Fibroblast of skin of right biceps (primary cell): ENCODE measurements at regions not wholly inside any gene's neighbourhood (a gene's known extent, or its start where the extent isn't known, plus 50 kb on each side); places are given as distances from the start of the nearest gene placed in this dataset.
"Not testable (repeated sequence)": the region's sequence is repeated elsewhere in the genome, so short reads cannot be mapped to it uniquely, and the experiment has no call there.

Source experiments
- DNase-seq: peaks from one replicate; pipeline ENCODE4 v3.0.0-alpha.2; 2013

DNA sequence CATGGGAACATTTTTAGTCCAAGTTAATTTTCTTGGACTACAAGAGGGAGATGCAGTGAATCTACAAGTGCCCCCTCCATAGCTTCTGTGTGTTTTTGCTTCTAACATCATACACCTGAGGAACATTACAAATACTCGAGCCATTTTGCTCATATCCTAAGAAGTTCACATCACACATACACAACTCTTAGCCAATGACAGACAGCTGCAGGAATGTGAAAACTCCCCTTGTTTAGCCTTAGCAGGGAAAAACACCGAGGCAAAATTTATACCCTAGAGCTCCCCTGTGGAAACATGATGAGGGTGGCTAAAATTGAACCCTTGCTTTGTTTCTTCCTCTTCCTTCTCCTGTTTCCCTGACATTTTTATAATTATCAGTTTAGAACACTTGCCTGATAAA, 928.3 kb upstream of the NRXN1 start:
- DNase-seq: no peak

GRCh38 chr2:51959696-51960095, 927.8 kb upstream of the NRXN1 start:
- DNase-seq: peak; percentile 66

DNA sequence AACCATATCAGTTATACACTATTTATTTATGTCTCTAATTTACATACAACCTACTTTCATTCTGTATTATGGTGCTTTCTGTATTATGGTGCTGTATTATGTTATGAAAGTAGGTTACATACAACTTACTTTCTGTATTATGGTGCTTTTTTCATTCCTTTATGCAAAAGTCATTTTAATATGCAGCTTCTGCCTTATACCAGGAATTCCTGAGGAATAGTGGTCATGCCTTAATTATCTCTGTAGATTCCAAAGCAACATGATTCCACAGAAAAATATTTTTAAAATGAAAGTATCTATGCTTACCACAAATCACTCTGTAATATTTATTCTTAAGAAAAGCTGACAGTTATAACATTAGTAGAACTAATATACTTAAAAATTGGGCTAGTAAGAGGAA, 922.0 kb upstream of the NRXN1 start:
- DNase-seq: peak; percentile 84

DNA sequence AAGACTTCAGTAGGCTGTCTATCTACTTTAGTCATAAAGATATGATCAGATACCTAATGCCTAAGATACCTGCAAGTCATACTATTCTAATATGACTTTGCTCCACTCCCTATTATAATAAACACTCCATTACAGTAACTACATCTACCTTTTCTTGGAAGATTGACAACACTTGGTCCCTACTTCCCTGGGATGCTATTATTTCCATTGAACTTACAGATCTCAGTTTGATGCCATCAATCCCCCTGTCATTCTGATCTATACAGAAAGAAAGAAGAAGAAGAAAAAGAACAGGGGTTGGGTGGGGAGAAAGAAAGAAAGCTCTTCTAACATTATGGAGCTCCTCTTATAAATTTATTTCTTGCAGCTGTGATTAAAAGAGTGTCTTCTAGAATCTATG, 889.1 kb upstream of the NRXN1 start:
- no peak for DNase-seq

GRCh38 chr2:51920509-51920908, 888.6 kb upstream of the NRXN1 start:
- DNase-seq: no peak

DNA sequence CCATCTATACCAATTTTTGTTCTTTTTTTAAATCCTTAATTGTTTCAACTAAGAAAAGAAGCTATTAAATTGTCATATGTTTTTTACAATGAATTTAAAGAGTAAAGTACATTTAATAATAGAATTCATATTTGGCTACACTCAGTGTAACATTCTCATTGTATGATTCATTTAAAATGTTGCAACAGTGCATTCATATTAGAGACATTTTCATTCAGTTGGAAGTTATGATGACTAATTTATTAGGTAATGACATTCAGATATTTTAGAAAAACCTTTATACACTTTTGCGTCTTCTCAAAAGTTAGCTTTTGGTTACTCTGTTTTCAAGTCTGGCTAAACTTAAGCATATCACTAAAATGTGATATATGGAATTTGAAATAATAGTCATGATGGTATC, 887.5 kb upstream of the NRXN1 start:
- DNase-seq: peak; percentile 77

- peak; percentile 85 for DNase-seq
These were observed 886.2 kb upstream of the NRXN1 start for GRCh38 chr2:51918113-51918512.

- no peak for DNase-seq
These were observed 871.8 kb upstream of the NRXN1 start for GRCh38 chr2:51903728-51904127.

DNA sequence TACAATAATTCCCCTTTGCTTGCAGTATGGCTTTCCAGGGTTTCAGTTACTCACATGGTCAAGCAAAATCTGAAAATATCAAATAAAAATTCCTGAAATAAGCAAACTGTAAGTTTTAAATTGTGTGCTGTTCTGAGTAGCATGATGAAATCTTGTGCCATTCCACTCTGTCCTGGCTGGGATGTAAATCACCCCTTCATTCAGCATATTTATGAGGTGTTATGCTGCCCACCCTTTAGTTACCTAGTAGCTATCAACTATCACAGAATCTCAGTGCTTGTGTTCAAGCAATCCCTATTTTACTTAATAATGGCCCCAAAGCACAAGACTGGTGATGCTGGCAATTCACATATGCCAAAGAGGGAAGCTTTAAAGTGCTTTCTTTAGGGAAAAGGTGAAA, 867.7 kb upstream of the NRXN1 start:
- DNase-seq: no peak

DNA sequence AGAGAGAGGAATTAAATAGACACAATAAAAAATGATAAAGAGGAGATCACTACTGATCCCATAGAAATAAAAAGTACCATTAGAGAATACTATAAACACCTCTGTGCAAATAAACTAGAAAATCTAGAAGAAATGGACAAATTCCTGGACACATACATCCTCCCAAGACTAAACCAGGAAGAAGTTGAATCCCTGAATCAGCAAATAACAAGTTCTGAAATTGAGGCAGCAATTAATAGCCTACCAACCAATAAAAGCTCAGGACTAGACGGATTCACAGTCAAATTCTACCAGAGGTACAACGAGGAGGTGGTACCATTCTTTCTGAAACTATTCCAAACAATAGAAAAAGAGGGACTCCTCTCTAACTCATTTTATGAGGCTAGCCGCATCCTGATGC, 862.7 kb upstream of the NRXN1 start:
- not testable (repeated sequence) for DNase-seq

DNA sequence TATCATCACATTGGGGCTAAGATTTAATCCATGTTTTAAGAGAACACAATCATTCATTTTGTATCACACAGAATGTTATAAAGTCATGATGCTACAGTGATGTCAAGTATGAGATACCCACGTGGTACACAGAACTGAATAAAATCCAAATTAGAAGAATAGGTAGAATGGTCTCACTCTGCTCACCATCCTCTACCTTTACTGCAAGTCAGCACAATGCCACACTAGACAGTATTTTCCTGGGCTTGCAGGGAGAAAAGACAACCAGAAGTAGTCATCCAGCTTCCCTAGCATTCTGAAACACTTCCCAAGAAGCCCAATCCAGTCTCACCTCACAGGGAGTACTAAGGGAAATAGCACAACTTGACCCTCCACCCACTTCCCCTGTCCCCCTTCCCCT, 856.2 kb upstream of the NRXN1 start:
- DNase-seq: no peak

DNA sequence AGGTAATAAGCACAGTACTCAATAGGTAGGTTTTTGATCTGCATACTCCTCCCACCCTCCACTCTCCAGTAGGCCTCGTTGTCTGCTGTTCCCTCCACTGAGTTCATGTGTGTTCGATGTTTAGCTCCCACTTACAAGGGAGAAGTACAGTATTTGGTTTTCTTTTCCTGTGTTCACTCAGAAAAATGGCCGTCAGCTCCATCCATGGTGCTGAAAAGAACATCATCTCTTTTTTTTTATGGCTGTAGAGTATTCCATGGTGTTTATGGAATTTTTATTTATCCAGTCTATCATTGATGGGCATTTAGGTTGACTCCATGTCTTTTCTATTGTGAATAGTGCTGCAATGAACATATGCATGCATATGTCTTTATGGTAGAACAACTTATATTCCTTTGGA, 849.7 kb upstream of the NRXN1 start:
- DNase-seq: no peak

DNA sequence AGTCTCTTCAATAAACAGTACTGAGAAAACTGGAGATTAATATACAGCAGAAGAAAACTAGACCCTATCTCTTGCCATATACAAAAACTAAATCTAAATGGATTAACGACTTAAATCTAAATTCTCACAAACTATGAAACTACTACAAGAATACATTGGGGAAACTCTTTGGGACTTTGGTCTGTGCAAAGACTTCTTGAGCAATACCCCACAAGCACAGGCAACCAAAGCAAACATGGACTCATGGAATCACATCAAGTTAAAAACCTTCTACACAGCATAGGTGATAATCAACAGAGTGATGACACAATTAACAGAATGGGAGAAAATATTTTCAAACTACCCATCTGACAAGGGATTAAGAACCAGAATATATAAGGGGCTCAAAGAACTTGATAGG, 848.2 kb upstream of the NRXN1 start:
- no peak for DNase-seq

- DNase-seq: peak; percentile 18
These were observed 834.4 kb upstream of the NRXN1 start for GRCh38 chr2:51866361-51866760.

DNA sequence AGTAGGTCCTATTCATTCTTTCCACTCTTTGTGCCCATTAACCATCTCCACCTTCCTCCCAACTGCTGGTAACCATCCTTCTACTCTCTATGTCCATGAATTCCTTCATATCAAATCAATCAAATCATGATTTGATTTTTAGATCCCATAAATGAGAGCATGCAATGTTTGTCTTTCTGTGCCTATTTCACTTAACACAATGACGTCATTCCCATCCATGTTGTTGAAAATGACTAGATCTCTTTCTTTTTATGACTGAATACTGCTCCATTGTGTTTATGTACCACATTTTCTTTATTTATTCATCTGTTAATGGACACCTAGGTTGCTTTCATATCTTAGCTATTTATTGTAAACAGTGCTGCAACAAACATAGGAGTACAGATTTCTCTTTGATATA, 827.3 kb upstream of the NRXN1 start:
- no peak for DNase-seq

DNA sequence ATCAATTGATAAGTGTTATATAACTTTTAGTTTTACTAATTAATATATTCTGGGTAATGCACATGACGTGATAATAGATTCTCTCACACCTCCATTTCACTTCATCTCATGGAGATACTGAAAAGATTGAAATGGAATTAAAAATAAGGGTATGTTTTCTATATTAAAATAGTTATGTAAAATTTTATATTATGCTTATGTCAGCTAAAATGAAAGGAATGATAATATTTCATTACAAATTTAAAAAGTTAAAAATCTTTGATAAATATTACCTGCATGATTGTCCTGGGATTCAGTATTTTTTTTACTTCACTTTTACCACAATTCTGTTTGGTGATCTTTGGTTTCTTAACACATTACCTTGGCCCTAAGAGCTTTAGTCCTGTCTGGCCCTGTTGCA, 823.8 kb upstream of the NRXN1 start:
- DNase-seq: no peak

- peak; percentile 35 for DNase-seq
These were observed 814.9 kb upstream of the NRXN1 start for GRCh38 chr2:51846796-51847195.

DNA sequence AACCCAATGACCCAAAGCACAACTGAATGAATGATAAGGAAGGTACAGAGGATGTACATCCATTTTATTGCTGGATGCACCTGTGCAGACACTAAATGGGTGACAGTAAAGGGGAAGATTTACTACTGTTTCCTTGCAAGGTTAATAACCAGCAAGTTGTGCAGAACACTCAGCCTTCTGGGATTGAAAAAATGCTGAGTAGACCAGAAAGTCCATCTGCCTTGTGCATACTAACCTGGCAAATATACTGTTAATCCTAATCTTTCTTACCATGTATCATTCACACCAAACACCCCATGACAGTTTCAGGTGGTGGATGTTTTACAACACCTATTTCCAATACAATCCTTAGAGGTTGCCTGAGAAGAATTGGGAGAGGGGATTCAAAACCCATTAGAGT, 814.1 kb upstream of the NRXN1 start:
- DNase-seq: no peak

DNA sequence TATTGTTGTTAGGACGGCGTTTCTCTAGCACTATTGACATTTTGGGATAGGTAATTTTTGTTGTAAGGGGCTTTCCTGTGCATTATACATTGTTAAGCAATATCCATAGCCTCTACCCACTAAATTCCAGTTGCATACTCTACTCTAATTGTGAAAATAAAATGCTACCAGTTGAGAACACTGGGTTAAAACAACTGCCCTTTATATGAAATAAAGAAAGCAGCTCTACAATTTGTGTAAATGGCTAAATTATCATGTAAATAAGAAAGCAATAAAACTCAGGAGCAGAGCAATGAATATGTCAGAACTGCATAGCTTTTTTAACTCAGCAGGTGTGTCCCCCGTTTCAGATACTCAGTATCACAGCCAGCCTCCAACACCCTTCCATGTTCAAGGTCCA, 812.7 kb upstream of the NRXN1 start:
- no peak for DNase-seq

DNA sequence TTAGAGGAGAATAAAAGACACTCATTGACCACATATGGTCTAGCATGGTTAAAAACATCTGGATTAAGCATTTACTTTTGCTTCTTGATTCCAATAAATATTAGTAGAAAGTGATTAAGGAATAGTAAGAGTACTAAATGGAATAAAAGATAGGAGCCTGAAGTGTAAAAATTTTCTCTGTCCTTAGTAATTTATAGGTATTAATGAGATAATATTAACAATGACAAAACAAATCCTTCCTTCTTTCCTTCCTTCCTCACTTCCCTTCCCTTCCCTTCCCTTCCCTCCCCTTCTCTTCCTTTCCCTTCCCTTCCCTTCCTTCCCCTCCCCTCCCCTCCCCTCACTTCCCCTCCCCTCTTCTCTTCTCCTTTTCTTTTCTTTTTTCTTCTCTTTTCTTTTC, 797.5 kb upstream of the NRXN1 start:
- DNase-seq: no peak

- DNase-seq: no peak
These were observed 793.9 kb upstream of the NRXN1 start for GRCh38 chr2:51825823-51826222.

GRCh38 chr2:51813247-51813646, 781.3 kb upstream of the NRXN1 start:
- peak; percentile 74 for DNase-seq

- DNase-seq: peak; percentile 80
These were observed 780.4 kb upstream of the NRXN1 start for GRCh38 chr2:51812138-51812866.

GRCh38 chr2:51810197-51810596, 778.3 kb upstream of the NRXN1 start:
- DNase-seq: no peak

- peak; percentile 19 for DNase-seq
These were observed 775.3 kb upstream of the NRXN1 start for GRCh38 chr2:51807229-51807628.
